ENCODE measurements at regions not wholly inside any gene's neighbourhood (a gene's known extent, or its start where the extent isn't known, plus 50 kb on each side); places are given as distances from the start of the nearest gene placed in this dataset.
"Not testable (repeated sequence)": the region's sequence is repeated elsewhere in the genome, so short reads cannot be mapped to it uniquely, and the experiment has no call there.

- no peak for DNase-seq
Measured at GRCh38 chr5:15023846-15024245, 152.3 kb upstream of the ANKH start.

GRCh38 chr5:15023266-15023665 lies 151.7 kb upstream of the ANKH start:
- DNase-seq: no peak

GRCh38 chr5:15021266-15022046 lies 149.9 kb upstream of the ANKH start:
- DNase-seq: no peak

GRCh38 chr5:15020736-15021135 lies 149.2 kb upstream of the ANKH start:
- DNase-seq: no peak

GRCh38 chr5:15014809-15015208 lies 143.2 kb upstream of the ANKH start:
- DNase-seq: no peak

- peak in 2 of 51 donors; percentile 13 to 42 for DNase-seq
Measured at GRCh38 chr5:15013654-15014463, 142.3 kb upstream of the ANKH start.

GRCh38 chr5:15012061-15012460 lies 140.5 kb upstream of the ANKH start:
- DNase-seq: no peak

- DNase-seq: no peak
Measured at GRCh38 chr5:15010936-15011335, 139.4 kb upstream of the ANKH start.

GRCh38 chr5:15009420-15009819 lies 137.8 kb upstream of the ANKH start:
- no peak for DNase-seq

GRCh38 chr5:15008921-15009320 lies 137.3 kb upstream of the ANKH start:
- DNase-seq: no peak

GRCh38 chr5:15008476-15008875 lies 136.9 kb upstream of the ANKH start:
- DNase-seq: peak in 12 of 51 donors; percentile 3 to 56 (median 16)

GRCh38 chr5:15007646-15008045 lies 136.1 kb upstream of the ANKH start:
- DNase-seq: no peak

- DNase-seq: no peak
Measured at GRCh38 chr5:15004506-15004905, 132.9 kb upstream of the ANKH start.

- DNase-seq: peak in 36 of 51 donors; percentile 5 to 87 (median 36)
Measured at GRCh38 chr5:15003511-15003920, 131.9 kb upstream of the ANKH start.

- no peak for DNase-seq
Measured at GRCh38 chr5:15002791-15003190, 131.2 kb upstream of the ANKH start.

- no peak for DNase-seq
Measured at GRCh38 chr5:15002173-15002572, 130.6 kb upstream of the ANKH start.

- DNase-seq: no peak
Measured at GRCh38 chr5:15001517-15001916, 129.9 kb upstream of the ANKH start.

GRCh38 chr5:14998491-14998890 lies 126.9 kb upstream of the ANKH start:
- peak in 1 of 51 donors; percentile 5 for DNase-seq

- no peak for DNase-seq
Measured at GRCh38 chr5:14996997-14997396, 125.4 kb upstream of the ANKH start.

- DNase-seq: no peak
Measured at GRCh38 chr5:14995229-14995628, 123.7 kb upstream of the ANKH start.

- DNase-seq: not testable (repeated sequence)
Measured at GRCh38 chr5:14993459-14994133, 122.0 kb upstream of the ANKH start.
